GM12878 (cell line): ENCODE measurements at regions not wholly inside any gene's neighbourhood (a gene's known extent, or its start where the extent isn't known, plus 50 kb on each side); places are given as distances from the start of the nearest gene placed in this dataset.
A peak's percentile ranks its signal among the peaks of the same experiment; 100 is the strongest.

Source experiments
- ATAC-seq: fragments of 200-7000 bp; cut with Tn5 transposase; 3 replicates; pipeline ENCODE4 v1.9.1; 2020; ENCODE audit warnings: mild to moderate bottlenecking, moderate library complexity
- BruUV-seq: library from RNA; stranded (reverse); fragments of 400-500 nt; replicated peaks from 2 replicates; lab custom pipeline; 2021; lab: Mats Ljungman, UMichigan
- CTCF ChIA-PET: fragments of 300-600 bp; sonication (Branson Sonifier 250); formaldehyde crosslinking; extraction: SDS; loops from one replicate; lab custom pipeline; 2021; ENCODE audit warnings: inconsistent platforms; lab: Yijun Ruan, JAX
- POLR2A ChIA-PET: fragments of 350-600 bp; formaldehyde crosslinking; extraction: SDS; loops from one replicate; lab custom pipeline; 2021; ENCODE audit warnings: inconsistent platforms; lab: Charles Lee
- RAD21 ChIA-PET: fragments of 300-600 bp; sonication (Branson Sonifier 250); formaldehyde crosslinking; loops from one replicate; lab custom pipeline; 2023; ENCODE audit warnings: antibody characterized with exemption; ENCODE audit not compliant: unreplicated experiment; lab: Charles Lee
- SMC1A ChIA-PET: fragments of 300-600 bp; sonication (Branson Sonifier 250); formaldehyde crosslinking; loops from one replicate; lab custom pipeline; 2023; ENCODE audit not compliant: unreplicated experiment, uncharacterized antibody; lab: Charles Lee
- DNase-seq: peaks from one replicate; pipeline ENCODE4 v3.0.0-alpha.2; 2011; ENCODE audit warnings: low read depth, low spot score
- FAIRE-seq: peaks from 3 replicates; lab custom pipeline; 2011; peaks lifted over from hg19 to GRCh38; lab: Jason Lieb, UNC
- H2AFZ ChIP-seq: 2 replicates; pipeline ENCODE4 v1.6.0; 2011; ENCODE audit warnings: low read depth, low read length, control low read depth; ENCODE audit not compliant: control insufficient read depth
- H3K27ac ChIP-seq: 2 replicates; pipeline ENCODE4 v1.5.1; 2011; ENCODE audit warnings: control low read depth; ENCODE audit not compliant: control insufficient read depth, insufficient read depth
- H3K27me3 ChIP-seq, 2 experiments: replicated peaks in 1 of 2; 2 replicates each; pipeline versions ENCODE4 v1.6.0 to v1.6.1; 2011; ENCODE audit warnings: low read length in 1 of 2; ENCODE audit not compliant: control insufficient read depth in 2 of 2, insufficient read depth in 2 of 2
- H3K36me3 ChIP-seq, 2 experiments: 2 replicates each; pipeline ENCODE4 v1.5.1; 2011; ENCODE audit warnings: low read length in 1 of 2; ENCODE audit not compliant: control insufficient read depth in 2 of 2, insufficient read depth in 2 of 2
- H3K4me1 ChIP-seq: 2 replicates; pipeline ENCODE4 v1.6.1; 2011; ENCODE audit warnings: mild to moderate bottlenecking, low read length, moderate library complexity, mixed read lengths; ENCODE audit not compliant: control insufficient read depth, insufficient read depth
- H3K4me2 ChIP-seq: 2 replicates; pipeline ENCODE4 v1.6.0; 2011; ENCODE audit warnings: control low read depth; ENCODE audit not compliant: control insufficient read depth, insufficient read depth
- H3K4me3 ChIP-seq: fragments of 200-600 bp; sonication (generic); 2 replicates; pipeline ENCODE4 v1.5.1; 2016
- H3K79me2 ChIP-seq: 2 replicates; pipeline ENCODE4 v1.6.0; 2011; ENCODE audit warnings: low read length; ENCODE audit not compliant: control insufficient read depth, insufficient read depth
- H3K9ac ChIP-seq: 2 replicates; pipeline ENCODE4 v1.8.0; 2011; ENCODE audit warnings: low read length, control low read depth, mixed read lengths; ENCODE audit not compliant: control insufficient read depth, insufficient read depth
- H3K9me3 ChIP-seq: replicated peaks from 3 replicates; pipeline ENCODE4 v1.5.1; 2011; ENCODE audit warnings: mild to moderate bottlenecking, low read length; ENCODE audit not compliant: control insufficient read depth, insufficient read depth
- H4K20me1 ChIP-seq: 2 replicates; pipeline ENCODE4 v1.6.0; 2011; ENCODE audit not compliant: control insufficient read depth, insufficient read depth
- BRCA1 ChIP-seq: IDR thresholded peaks from 2 replicates; pipeline ENCODE4 v1.6.1; 2011; ENCODE audit warnings: low read depth, low read length, improper control_type of control experiment
- CBFB ChIP-seq: IDR thresholded peaks from 2 replicates; pipeline ENCODE4 v1.6.1; 2016; ENCODE audit warnings: antibody characterized with exemption, low read depth
- CBX3 ChIP-seq: fragments of 200-600 bp; sonication (generic); IDR thresholded peaks from 2 replicates; pipeline ENCODE4 v1.6.1; 2016; ENCODE audit warnings: low read depth, borderline replicate concordance
- CEBPB ChIP-seq, 2 experiments: fragments of 150-350 bp in 1 of 2; IDR thresholded peaks; 2 replicates each; pipeline ENCODE4 v1.6.1; 2012 to 2014; ENCODE audit warnings: low read depth in 2 of 2, low read length in 2 of 2, borderline replicate concordance in 1 of 2, inconsistent platforms in 1 of 2
- CREB1 ChIP-seq: IDR thresholded peaks from 2 replicates; pipeline ENCODE4 v1.6.1; 2012; ENCODE audit warnings: low read depth, mild to moderate bottlenecking, inconsistent platforms
- IKZF2 ChIP-seq, 2 experiments: fragments of 450-650 bp; IDR thresholded peaks; 2 replicates each; pipeline ENCODE4 v1.6.1; 2017; ENCODE audit warnings: mild to moderate bottlenecking in 2 of 2, moderate library complexity in 2 of 2
- JUNB ChIP-seq: IDR thresholded peaks from 2 replicates; pipeline ENCODE4 v1.6.1; 2016; ENCODE audit warnings: antibody characterized with exemption, mild to moderate bottlenecking
- KAT2A ChIP-seq: conservative IDR thresholded peaks from 2 replicates; pipeline ENCODE4 v1.6.1; 2011; ENCODE audit warnings: low read depth, low read length; ENCODE audit not compliant: control insufficient read depth
- KDM1A ChIP-seq: fragments of 200-600 bp; sonication (generic); IDR thresholded peaks from 2 replicates; pipeline ENCODE4 v1.6.1; 2016; ENCODE audit warnings: borderline replicate concordance
- MEF2B ChIP-seq: fragments of 450-650 bp; IDR thresholded peaks from 2 replicates; pipeline ENCODE4 v1.6.1; 2018; ENCODE audit warnings: mild to moderate bottlenecking, moderate library complexity; ENCODE audit not compliant: partially characterized antibody, poor library complexity, severe bottlenecking
- NRF1 ChIP-seq: conservative IDR thresholded peaks from 2 replicates; pipeline ENCODE4 v1.6.1; 2011; ENCODE audit warnings: mild to moderate bottlenecking, low read depth, low read length, improper control_type of control experiment
- PAX8 ChIP-seq: fragments of 450-650 bp; IDR thresholded peaks from 2 replicates; pipeline ENCODE4 v1.6.1; 2017; ENCODE audit warnings: mild to moderate bottlenecking, moderate library complexity
- POLR2AphosphoS2 ChIP-seq: IDR thresholded peaks from 2 replicates; pipeline ENCODE4 v1.6.1; 2011; ENCODE audit warnings: low read depth, mild to moderate bottlenecking, low read length, improper control_type of control experiment, moderate library complexity
- RCOR1 ChIP-seq: conservative IDR thresholded peaks from 2 replicates; pipeline ENCODE4 v1.6.1; 2012; ENCODE audit warnings: low read depth, low read length, improper control_type of control experiment
- RUNX3 ChIP-seq: IDR thresholded peaks from 2 replicates; pipeline ENCODE4 v1.6.1; 2012; ENCODE audit warnings: low read length, inconsistent platforms
- STAT1 ChIP-seq: fragments of 450-650 bp; conservative IDR thresholded peaks from 2 replicates; pipeline ENCODE4 v1.6.1; 2014; ENCODE audit warnings: antibody characterized with exemption, mild to moderate bottlenecking
- TAF1 ChIP-seq: IDR thresholded peaks from 2 replicates; pipeline ENCODE4 v1.6.1; 2011; ENCODE audit warnings: mild to moderate bottlenecking, low read depth, low read length, borderline replicate concordance
- WRNIP1 ChIP-seq: IDR thresholded peaks from 2 replicates; pipeline ENCODE4 v1.6.1; 2011; ENCODE audit warnings: low read depth, low read length, improper control_type of control experiment, borderline replicate concordance
- ZNF24 ChIP-seq: fragments of 450-650 bp; IDR thresholded peaks from 2 replicates; pipeline ENCODE4 v1.6.1; 2017; ENCODE audit warnings: antibody characterized with exemption, mild to moderate bottlenecking
- WGBS: methylation state at CpG from one replicate; pipeline ENCODE4 v1.1.6; 2016; ENCODE audit warnings: low lambda C conversion rate; ENCODE audit not compliant: insufficient replicate concordance, insufficient coverage; ENCODE audit errors: missing lambda C conversion rate; 5-methylcytosine and 5-hydroxymethylcytosine counted together
- in situ Hi-C: fragments of 300-500 bp; cut with MboI; formaldehyde crosslinking; loops from 9 replicates; pipeline ENCODE4 v1.14.3; 2018; ENCODE audit warnings: mixed read lengths
- intact Hi-C: fragments of 100-400 bp; cut with micrococcal nuclease; formaldehyde crosslinking; loops from one replicate; pipeline ENCODE4 v1.14.2; 2022; ENCODE audit not compliant: unreplicated experiment
- TF ChIP-seq, protein P1 (sequence below): fragments of 450-650 bp; formaldehyde crosslinking; IDR thresholded peaks from 2 replicates; pipeline ENCODE4 v1.4.0; 2022; ENCODE audit warnings: mild to moderate bottlenecking, moderate library complexity

- ChIA-PET POLR2A (no interaction called here), RAD21 (no interaction called here), SMC1A (no interaction called here), CTCF (no interaction called here)
- intact Hi-C loops: no loop called here
- Histone ChIP-seq H3K4me3 (no peak overlapping the region), H3K4me1 (no peaks in the 10 kb centered on the region), H3K9ac (no peak overlapping the region), H3K27ac (no peak overlapping the region), H3K79me2 (no peaks in the 10 kb centered on the region), H4K20me1 (no peaks in the 10 kb centered on the region), H3K4me2 (no peak overlapping the region), H3K36me3 (no peaks in the 10 kb centered on the region), H3K9me3 (no peaks in the 10 kb centered on the region), H3K27me3 (no peaks in the 10 kb centered on the region), H2AFZ (no peak overlapping the region)
- no peak for TF ChIP-seq CBFB
- TF ChIP-seq RUNX3: no peak
- no peak for TF ChIP-seq POLR2AphosphoS2
- no peak for TF ChIP-seq RCOR1
- TF ChIP-seq WRNIP1: no peak
- no peak for TF ChIP-seq CEBPB (IDR thresholded peaks at IDR 0.05; ENCODE audit: borderline replicate concordance in 1 of 2, low read depth in 2 of 2, low read length in 2 of 2)
- TF ChIP-seq MEF2B: no peak
- TF ChIP-seq JUNB: no peak
- no peak for TF ChIP-seq PAX8
- no peak for TF ChIP-seq STAT1
- no peak for TF ChIP-seq BRCA1
- WGBS: 0% methylated on average over 3 of the region's 3 CpGs
- in situ Hi-C loops: no loop called here
- no peak for FAIRE-seq
- no peak for DNase-seq
- no TSS peak for BruUV-seq
- ATAC-seq: no peak
Observed at GRCh38 chr6:94036024-94036423, 616.7 kb upstream of the EPHA7 start.

GRCh38 chr6:94027374-94027773 is 608.0 kb upstream of the EPHA7 start:
- no peaks in the 10 kb centered on the region for H4K20me1 ChIP-seq
- BruUV-seq: no TSS peak
- ChIA-PET CTCF (no interaction called here), RAD21 (no interaction called here), POLR2A (no interaction called here), SMC1A (no interaction called here)
- H3K4me2 ChIP-seq: no peak overlapping the region
- DNase-seq (no peak), FAIRE-seq (no peak), ATAC-seq (peak; percentile 50)
- H3K9ac ChIP-seq: no peak overlapping the region
- H3K4me3 ChIP-seq: no peak overlapping the region
- H2AFZ ChIP-seq: no peak overlapping the region
- in situ Hi-C loops: no loop called here
- no peaks in the 10 kb centered on the region for H3K4me1 ChIP-seq
- no peaks in the 10 kb centered on the region for H3K36me3 ChIP-seq
- 11% methylated on average over 1 of the region's 1 CpG for WGBS
- H3K79me2 ChIP-seq: no peaks in the 10 kb centered on the region
- no peaks in the 10 kb centered on the region for H3K9me3 ChIP-seq
- intact Hi-C loops: no loop called here
- H3K27ac ChIP-seq: no peak overlapping the region
- H3K27me3 ChIP-seq: no peaks in the 10 kb centered on the region
- TF ChIP-seq KDM1A (no peak), TAF1 (no peak), IKZF2 (IDR thresholded peaks at IDR 0.05) (no peak), KAT2A (no peak), ZNF24 (no peak), CREB1 (no peak), NRF1 (no peak), CBX3 (no peak)
- TF ChIP-seq, protein P1, sequence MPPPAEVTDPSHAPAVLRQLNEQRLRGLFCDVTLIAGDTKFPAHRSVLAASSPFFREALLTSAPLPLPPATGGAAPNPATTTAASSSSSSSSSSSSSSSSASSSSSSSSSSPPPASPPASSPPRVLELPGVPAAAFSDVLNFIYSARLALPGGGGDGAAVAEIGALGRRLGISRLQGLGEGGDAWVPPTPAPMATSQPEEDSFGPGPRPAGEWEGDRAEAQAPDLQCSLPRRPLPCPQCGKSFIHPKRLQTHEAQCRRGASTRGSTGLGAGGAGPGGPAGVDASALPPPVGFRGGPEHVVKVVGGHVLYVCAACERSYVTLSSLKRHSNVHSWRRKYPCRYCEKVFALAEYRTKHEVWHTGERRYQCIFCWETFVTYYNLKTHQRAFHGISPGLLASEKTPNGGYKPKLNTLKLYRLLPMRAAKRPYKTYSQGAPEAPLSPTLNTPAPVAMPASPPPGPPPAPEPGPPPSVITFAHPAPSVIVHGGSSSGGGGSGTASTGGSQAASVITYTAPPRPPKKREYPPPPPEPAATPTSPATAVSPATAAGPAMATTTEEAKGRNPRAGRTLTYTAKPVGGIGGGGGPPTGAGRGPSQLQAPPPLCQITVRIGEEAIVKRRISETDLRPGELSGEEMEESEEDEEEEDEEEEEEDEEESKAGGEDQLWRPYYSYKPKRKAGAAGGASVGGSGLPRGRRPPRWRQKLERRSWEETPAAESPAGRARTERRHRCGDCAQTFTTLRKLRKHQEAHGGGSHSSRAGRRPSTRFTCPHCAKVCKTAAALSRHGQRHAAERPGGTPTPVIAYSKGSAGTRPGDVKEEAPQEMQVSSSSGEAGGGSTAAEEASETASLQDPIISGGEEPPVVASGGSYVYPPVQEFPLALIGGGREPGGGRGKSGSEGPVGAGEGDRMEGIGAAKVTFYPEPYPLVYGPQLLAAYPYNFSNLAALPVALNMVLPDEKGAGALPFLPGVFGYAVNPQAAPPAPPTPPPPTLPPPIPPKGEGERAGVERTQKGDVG (CRISPR knock-in tag): no peak
